ENCODE measurements at regions not wholly inside any gene's neighbourhood (a gene's known extent, or its start where the extent isn't known, plus 50 kb on each side); places are given as distances from the start of the nearest gene placed in this dataset.

- no peak for DNase-seq (ENCODE audit: low read depth in 1 of 2, low spot score in 1 of 2)
These were observed 143.3 kb upstream of the MGAT5 start for GRCh38 chr2:134110532-134110931.

DNA sequence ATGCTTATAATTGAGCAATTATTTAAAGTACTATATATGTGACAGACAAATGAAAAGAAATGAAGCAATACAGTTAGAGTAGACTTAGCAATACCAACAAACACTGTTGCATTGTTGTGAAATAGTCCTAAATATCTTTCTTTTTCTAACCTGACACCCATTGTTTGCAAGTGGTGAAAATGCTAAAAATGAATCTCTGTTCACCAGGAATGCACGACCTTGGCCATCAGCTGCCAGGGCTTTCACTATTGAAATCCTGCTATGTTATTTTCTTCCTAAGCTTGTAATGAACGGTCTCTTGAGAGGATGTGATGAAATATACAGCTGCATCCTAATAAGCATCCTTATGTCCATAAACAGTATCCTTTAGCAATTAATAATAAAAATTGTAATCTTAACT is 136.2 kb upstream of the MGAT5 start:
- no peak for DNase-seq (ENCODE audit: low read depth in 1 of 2, low spot score in 1 of 2)

DNA sequence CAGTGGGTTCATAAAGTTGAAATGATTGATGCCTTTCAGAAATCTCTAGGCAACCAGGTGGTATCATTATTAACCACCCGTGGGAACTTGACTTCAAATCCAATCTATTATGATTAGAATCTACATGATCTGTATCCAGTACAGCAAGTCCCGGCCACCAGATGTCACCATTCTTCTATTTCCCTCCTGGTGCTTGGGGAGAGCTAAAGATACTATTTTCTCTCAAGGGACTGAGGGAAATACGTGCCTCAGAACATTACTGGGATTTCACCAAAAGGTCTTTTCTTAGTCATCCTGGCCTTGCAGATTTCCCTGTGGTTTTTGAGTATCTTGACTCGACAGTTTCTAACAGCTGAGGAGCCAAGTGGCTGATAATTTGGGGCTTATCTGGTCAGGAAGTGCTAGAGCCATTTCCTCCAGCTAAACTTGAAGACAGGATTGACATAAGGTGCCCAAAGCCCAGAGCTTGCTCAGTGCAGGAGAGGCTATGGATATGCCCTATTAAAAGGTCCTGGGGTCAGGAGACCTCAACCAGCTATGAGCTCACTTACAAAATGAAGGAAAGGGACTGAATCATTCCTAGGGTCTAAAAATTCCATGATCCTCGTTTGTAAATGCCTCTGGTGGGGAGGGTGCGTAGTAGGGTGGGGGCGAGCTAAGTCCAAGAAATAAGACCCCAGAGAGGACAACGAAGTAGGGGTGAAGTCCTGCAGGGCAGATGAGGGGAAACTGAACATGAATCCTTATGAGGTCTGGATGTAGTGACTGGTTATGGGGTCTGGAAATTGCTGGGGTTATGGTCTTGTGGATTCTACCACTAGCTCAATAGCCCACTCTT is 135.4 kb upstream of the MGAT5 start:
- DNase-seq (ENCODE audit: low read depth in 1 of 2, low spot score in 1 of 2) = peak; percentile 59 to 86

GRCh38 chr2:134119117-134119712 is 134.7 kb upstream of the MGAT5 start:
- no peak for DNase-seq (ENCODE audit: low read depth in 1 of 2, low spot score in 1 of 2)

GRCh38 chr2:134119713-134120405 is 134.0 kb upstream of the MGAT5 start:
- DNase-seq (ENCODE audit: low read depth in 1 of 2, low spot score in 1 of 2) = peak; percentile 66 to 79

- no peak for DNase-seq (ENCODE audit: low read depth in 1 of 2, low spot score in 1 of 2)
These were observed 133.5 kb upstream of the MGAT5 start for GRCh38 chr2:134120406-134120732.

- DNase-seq (ENCODE audit: low read depth in 1 of 2, low spot score in 1 of 2) = peak; percentile 34 to 53
These were observed 132.9 kb upstream of the MGAT5 start for GRCh38 chr2:134120733-134121630.

- DNase-seq (ENCODE audit: low read depth in 1 of 2, low spot score in 1 of 2) = no peak
These were observed 131.3 kb upstream of the MGAT5 start for GRCh38 chr2:134122610-134123009.

DNA sequence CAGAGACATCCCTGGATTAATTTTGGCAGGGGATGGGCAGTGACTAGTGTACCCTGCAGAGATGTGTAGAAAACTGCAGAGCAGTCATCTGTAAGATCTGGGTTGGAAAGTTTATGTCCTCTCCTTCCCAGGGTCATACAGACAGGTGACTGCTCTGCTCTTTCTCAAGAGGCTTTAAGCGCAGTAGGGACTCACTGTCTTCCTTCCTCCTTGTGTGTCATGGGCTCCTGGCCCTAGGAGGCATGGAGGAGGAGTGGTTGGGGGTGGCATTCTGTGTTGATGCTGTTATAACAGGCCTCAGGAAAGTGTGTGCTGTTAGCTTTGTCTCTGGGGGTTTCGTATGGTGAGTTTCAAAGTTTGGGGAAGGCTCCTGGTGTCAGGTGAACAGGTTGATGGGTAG is 130.5 kb upstream of the MGAT5 start:
- DNase-seq (ENCODE audit: low read depth in 1 of 2, low spot score in 1 of 2) = no peak

GRCh38 chr2:134124047-134124753 is 129.7 kb upstream of the MGAT5 start:
- DNase-seq (ENCODE audit: low read depth in 1 of 2, low spot score in 1 of 2) = no peak

GRCh38 chr2:134127496-134127895 is 126.4 kb upstream of the MGAT5 start:
- peak; percentile 33 to 60 for DNase-seq (ENCODE audit: low read depth in 1 of 2, low spot score in 1 of 2)

- no peak for DNase-seq (ENCODE audit: low read depth in 1 of 2, low spot score in 1 of 2)
These were observed 125.1 kb upstream of the MGAT5 start for GRCh38 chr2:134128746-134129145.

DNA sequence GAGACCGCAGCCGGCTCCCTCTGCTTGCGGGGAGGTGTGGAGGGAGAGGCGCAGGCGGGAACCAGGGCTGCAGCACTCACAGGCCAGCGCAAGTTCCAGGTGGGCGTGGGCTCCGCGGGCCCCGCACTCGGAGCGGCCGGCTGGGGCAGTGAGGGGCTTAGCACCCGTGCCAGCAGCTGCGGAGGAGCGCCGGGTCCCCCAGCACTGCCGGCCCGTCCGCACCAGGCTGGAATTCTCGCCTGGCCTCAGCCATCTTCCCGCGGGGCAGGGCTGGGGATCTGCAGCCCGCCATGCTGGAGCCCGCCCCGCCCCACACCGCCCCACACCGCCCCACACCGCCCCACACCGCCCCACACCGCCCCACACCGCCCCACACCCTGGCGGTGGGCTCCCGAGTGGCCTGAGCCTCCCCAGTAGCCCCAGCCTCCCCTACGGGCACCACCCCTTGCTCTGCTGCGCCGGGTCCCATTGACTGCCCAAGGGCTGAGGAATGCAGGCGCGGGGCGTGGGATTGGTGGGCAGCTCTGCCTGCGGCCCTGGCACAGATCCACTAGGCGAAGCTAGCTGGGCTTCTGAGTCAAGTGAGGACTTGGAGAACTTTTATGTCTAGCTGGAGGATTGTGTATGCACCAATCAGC is 123.9 kb upstream of the MGAT5 start:
- no peak for DNase-seq (ENCODE audit: low read depth in 1 of 2, low spot score in 1 of 2)

DNA sequence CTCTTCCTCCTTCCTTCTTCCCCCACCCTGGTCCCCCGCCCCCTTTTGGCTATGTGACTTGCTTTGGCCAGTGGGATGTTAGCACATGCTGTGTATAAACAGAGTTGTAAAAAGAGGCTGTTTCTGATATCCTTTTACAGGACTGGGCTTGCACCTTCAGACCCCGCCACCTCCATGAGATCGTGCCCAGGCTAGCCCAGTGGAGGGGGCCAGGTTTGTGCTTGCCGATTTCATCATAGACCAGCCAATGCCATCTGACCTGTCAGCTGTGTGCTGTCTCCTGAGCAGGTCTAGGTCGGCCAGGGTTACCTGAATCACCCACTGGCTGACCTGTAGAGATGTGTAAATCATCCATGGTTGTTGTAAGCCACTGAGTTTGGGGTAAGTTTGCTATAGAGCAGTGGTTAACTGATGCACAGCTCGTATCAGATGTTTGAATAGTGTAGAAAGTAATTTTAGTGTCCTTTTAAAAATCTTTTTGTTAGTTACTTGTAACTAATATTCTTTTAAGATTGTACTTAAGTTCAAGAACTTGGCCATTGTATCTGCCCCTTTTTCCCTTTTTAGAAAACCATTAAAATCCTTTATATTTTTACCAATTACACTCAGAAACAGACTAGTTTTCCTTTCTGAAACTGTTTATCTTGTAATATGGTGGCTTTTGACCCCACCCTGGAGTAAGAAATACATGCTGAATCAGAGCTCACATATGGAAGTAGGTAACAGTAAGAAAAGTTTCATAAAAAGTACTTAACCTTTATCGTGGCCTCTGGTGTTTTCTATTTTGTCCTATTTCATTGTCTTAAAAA is 122.0 kb upstream of the MGAT5 start:
- no peak for DNase-seq (ENCODE audit: low read depth in 1 of 2, low spot score in 1 of 2)

- DNase-seq (ENCODE audit: low read depth in 1 of 2, low spot score in 1 of 2) = no peak
These were observed 121.4 kb upstream of the MGAT5 start for GRCh38 chr2:134132490-134132857.

- no peak for DNase-seq (ENCODE audit: low read depth in 1 of 2, low spot score in 1 of 2)
These were observed 120.1 kb upstream of the MGAT5 start for GRCh38 chr2:134133622-134134312.

DNA sequence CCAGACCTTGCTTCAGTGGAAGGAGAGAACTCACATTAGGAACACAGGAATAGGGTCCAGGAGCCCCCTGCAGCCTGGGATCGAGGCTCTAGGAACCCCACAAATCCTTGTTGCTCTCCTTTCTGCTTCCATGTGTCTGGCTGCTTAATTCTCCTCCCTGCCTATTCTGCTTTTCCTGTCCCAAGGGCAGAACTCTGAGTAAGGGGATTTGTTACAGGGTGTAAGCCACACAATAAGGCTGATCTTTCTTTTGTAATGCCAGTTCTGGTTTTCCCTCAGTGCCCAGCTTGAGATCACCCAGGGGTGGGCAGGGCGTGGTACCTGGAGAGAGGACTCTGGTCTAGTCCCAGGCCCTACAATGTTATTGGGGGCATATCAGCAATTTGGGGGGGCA is 119.6 kb upstream of the MGAT5 start:
- no peak for DNase-seq (ENCODE audit: low read depth in 1 of 2, low spot score in 1 of 2)

GRCh38 chr2:134134827-134135226 is 119.0 kb upstream of the MGAT5 start:
- DNase-seq (ENCODE audit: low read depth in 1 of 2, low spot score in 1 of 2) = no peak

GRCh38 chr2:134135793-134136192 is 118.1 kb upstream of the MGAT5 start:
- no peak for DNase-seq (ENCODE audit: low read depth in 1 of 2, low spot score in 1 of 2)
